H9 (cell line): ENCODE measurements at regions not wholly inside any gene's neighbourhood (a gene's known extent, or its start where the extent isn't known, plus 50 kb on each side); places are given as distances from the start of the nearest gene placed in this dataset.
A peak's percentile ranks its signal among the peaks of the same experiment; 100 is the strongest.

Experiments used
- DNase-seq: peaks from one replicate; pipeline ENCODE4 v3.0.0-alpha.2; 2017
- H2AFZ ChIP-seq: one replicate; pipeline ENCODE4 v1.6.1; 2013; ENCODE audit warnings: mild to moderate bottlenecking, low read length, control low read depth, moderate library complexity
- H2AK5ac ChIP-seq: 2 replicates; pipeline ENCODE4 v1.6.1; 2013; ENCODE audit warnings: low read length, control low read depth, mixed read lengths; ENCODE audit not compliant: insufficient read length
- H2BK120ac ChIP-seq: one replicate; pipeline ENCODE4 v1.6.1; 2013; ENCODE audit warnings: low read depth, mild to moderate bottlenecking, low read length, control low read depth, inconsistent platforms; ENCODE audit not compliant: poor library complexity, severe bottlenecking
- H2BK12ac ChIP-seq: 2 replicates; pipeline ENCODE4 v1.6.1; 2013; ENCODE audit warnings: low read length, control low read depth, mixed read lengths, low read depth; ENCODE audit not compliant: insufficient read length
- H2BK15ac ChIP-seq: 2 replicates; pipeline ENCODE4 v1.6.1; 2013; ENCODE audit warnings: low read depth, low read length, control low read depth
- H2BK20ac ChIP-seq: one replicate; pipeline ENCODE4 v1.6.1; 2013; ENCODE audit warnings: low read depth, mild to moderate bottlenecking, low read length, control low read depth, inconsistent platforms; ENCODE audit not compliant: poor library complexity, severe bottlenecking
- H2BK5ac ChIP-seq: 2 replicates; pipeline ENCODE4 v1.6.1; 2013; ENCODE audit warnings: low read length, control low read depth, mixed read lengths; ENCODE audit not compliant: insufficient read length
- H3K14ac ChIP-seq: 2 replicates; pipeline ENCODE4 v1.6.1; 2013; ENCODE audit warnings: low read length, control low read depth; ENCODE audit not compliant: insufficient read depth
- H3K18ac ChIP-seq: 2 replicates; pipeline ENCODE4 v1.6.1; 2013; ENCODE audit warnings: low read depth, mild to moderate bottlenecking, mixed read lengths, low read length, control low read depth; ENCODE audit not compliant: insufficient read length
- H3K23ac ChIP-seq: 2 replicates; pipeline ENCODE4 v1.6.1; 2013; ENCODE audit warnings: low read length, control low read depth, mixed read lengths, low read depth; ENCODE audit not compliant: insufficient read length
- H3K23me2 ChIP-seq: 2 replicates; pipeline ENCODE4 v1.6.1; 2013; ENCODE audit warnings: low read depth, mild to moderate bottlenecking, mixed read lengths, low read length, control low read depth; ENCODE audit not compliant: insufficient read length, poor library complexity, severe bottlenecking
- H3K27ac ChIP-seq: 2 replicates; pipeline ENCODE4 v1.5.1; 2013; ENCODE audit warnings: low read length, control low read depth, mixed read lengths, low read depth; ENCODE audit not compliant: insufficient read length
- H3K27me3 ChIP-seq: 2 replicates; pipeline ENCODE4 v1.6.1; 2013; ENCODE audit warnings: low read length, control low read depth, inconsistent platforms; ENCODE audit not compliant: insufficient read depth
- H3K4ac ChIP-seq: 2 replicates; pipeline ENCODE4 v1.6.1; 2013; ENCODE audit warnings: low read depth, mild to moderate bottlenecking, control low read depth, inconsistent platforms, low read length, moderate library complexity
- H3K4me1 ChIP-seq: 2 replicates; pipeline ENCODE4 v1.6.1; 2013; ENCODE audit warnings: low read length, control low read depth, inconsistent platforms; ENCODE audit not compliant: insufficient read depth
- H3K4me2 ChIP-seq: 2 replicates; pipeline ENCODE4 v1.6.1; 2013; ENCODE audit warnings: low read length, control low read depth, mixed read lengths; ENCODE audit not compliant: insufficient read length, insufficient read depth
- H3K56ac ChIP-seq: 2 replicates; pipeline ENCODE4 v1.6.1; 2013; ENCODE audit warnings: low read depth, mild to moderate bottlenecking, mixed read lengths, low read length, control low read depth; ENCODE audit not compliant: insufficient read length
- H3K79me1 ChIP-seq: 2 replicates; pipeline ENCODE4 v1.6.1; 2013; ENCODE audit warnings: low read depth, mild to moderate bottlenecking, moderate library complexity, low read length, control low read depth, inconsistent platforms; ENCODE audit not compliant: insufficient read depth, poor library complexity, severe bottlenecking
- H3K79me2 ChIP-seq: 2 replicates; pipeline ENCODE4 v1.6.1; 2013; ENCODE audit warnings: low read length, control low read depth, inconsistent platforms; ENCODE audit not compliant: insufficient read depth
- H3K9ac ChIP-seq: 2 replicates; pipeline ENCODE4 v1.6.1; 2013; ENCODE audit warnings: low read length, control low read depth, mixed read lengths; ENCODE audit not compliant: insufficient read length; ENCODE audit errors: extremely low read depth
- H3K9me3 ChIP-seq: one replicate; pipeline ENCODE4 v1.6.1; 2013; ENCODE audit warnings: low read depth, low read length, inconsistent platforms; ENCODE audit not compliant: control insufficient read depth
- H3T11ph ChIP-seq: one replicate; pipeline ENCODE4 v1.6.1; 2013; ENCODE audit warnings: mild to moderate bottlenecking, low read length, control low read depth, inconsistent platforms
- H4K20me1 ChIP-seq: one replicate; pipeline ENCODE4 v1.6.1; 2013; ENCODE audit not compliant: control insufficient read depth, insufficient read length, insufficient read depth
- H4K5ac ChIP-seq: 2 replicates; pipeline ENCODE4 v1.6.1; 2013; ENCODE audit warnings: low read depth, mild to moderate bottlenecking, mixed read lengths, low read length, control low read depth; ENCODE audit not compliant: insufficient read length
- H4K8ac ChIP-seq: replicated peaks from 2 replicates; pipeline ENCODE4 v1.6.1; 2013; ENCODE audit warnings: low read length, control low read depth, mixed read lengths, low read depth; ENCODE audit not compliant: insufficient read length
- H4K91ac ChIP-seq: 2 replicates; pipeline ENCODE4 v1.6.1; 2013; ENCODE audit warnings: low read depth, mild to moderate bottlenecking, moderate library complexity, mixed read lengths, low read length, control low read depth; ENCODE audit not compliant: insufficient read length
- H3K27ac Mint-ChIP-seq, 3 experiments: 2 replicates in 2 of 3; 3 replicates in 1 of 3; pipeline ENCODE4 v1.8.0; 2020 to 2021; ENCODE audit warnings: mixed read lengths in 3 of 3, mild to moderate bottlenecking in 1 of 3, moderate library complexity in 1 of 3
- H3K27me3 Mint-ChIP-seq: 2 replicates; pipeline ENCODE4 v1.8.0; 2021; ENCODE audit warnings: low read depth, mild to moderate bottlenecking, moderate library complexity, mixed read lengths
- H3K36me3 Mint-ChIP-seq, 3 experiments: 2 replicates in 2 of 3; 3 replicates in 1 of 3; pipeline ENCODE4 v1.8.0; 2020 to 2021; ENCODE audit warnings: low read depth in 3 of 3, mixed read lengths in 3 of 3; ENCODE audit not compliant: insufficient read depth in 1 of 3
- H3K4me1 Mint-ChIP-seq, 2 experiments: 2 replicates each; pipeline ENCODE4 v1.8.0; 2020; ENCODE audit warnings: mixed read lengths in 2 of 2
- H3K4me3 Mint-ChIP-seq, 2 experiments: 2 replicates in 1 of 2; 3 replicates in 1 of 2; pipeline ENCODE4 v1.8.0; 2020 to 2021; ENCODE audit warnings: mild to moderate bottlenecking in 2 of 2, mixed read lengths in 2 of 2, moderate library complexity in 1 of 2
- H3K9me3 Mint-ChIP-seq, 2 experiments: 2 replicates in 1 of 2; 3 replicates in 1 of 2; pipeline ENCODE4 v1.8.0; 2020; ENCODE audit warnings: mild to moderate bottlenecking in 2 of 2, mixed read lengths in 2 of 2, moderate library complexity in 1 of 2
- WGBS: extraction: QIAGEN DNeasy Blood & Tissue Kit; methylation state at CpG from one replicate; pipeline ENCODE4 v1.1.7; 2013; ENCODE audit warnings: missing lambda C conversion rate, low lambda C conversion rate, mixed read lengths; ENCODE audit not compliant: insufficient read length; ENCODE audit errors: extremely low coverage; 5-methylcytosine and 5-hydroxymethylcytosine counted together
- TF ChIP-seq, protein P1 (sequence below): fragments of 200-600 bp; sonication (generic); conservative IDR thresholded peaks from 3 replicates; pipeline ENCODE4 v1.8.0; 2021; ENCODE audit warnings: antibody characterized with exemption, mild to moderate bottlenecking

DNA sequence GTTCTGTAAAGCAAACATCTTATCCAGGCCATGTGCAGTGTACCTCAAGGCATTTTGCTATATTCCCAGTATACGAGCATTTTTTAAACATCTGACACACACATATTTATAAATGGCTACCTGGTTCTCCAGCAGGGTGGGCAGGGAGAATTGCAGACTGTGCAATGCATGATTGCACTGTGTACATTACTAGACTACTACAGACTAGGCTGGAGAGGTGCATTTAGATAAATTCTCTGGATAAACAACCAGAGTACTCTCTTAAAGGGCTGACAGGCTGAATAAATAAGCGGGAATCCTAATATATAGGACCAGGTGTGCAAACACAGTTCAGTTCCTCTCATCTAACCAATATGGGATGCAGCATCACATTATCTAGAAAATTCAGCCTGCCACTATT lies 428.3 kb upstream of the ARID1B start:
- Mint-ChIP-seq H3K36me3 (no peaks in the 10 kb centered on the region), H3K9me3 (no peaks in the 10 kb centered on the region), H3K4me1 (no peaks in the 10 kb centered on the region), H3K4me3 (no peak overlapping the region), H3K27ac (0 out of 7 replicates have a peak overlapping the region, but pooled peaks of 1 of the 3 experiments have one; percentile 17), H3K27me3 (no peaks in the 10 kb centered on the region)
- no peak overlapping the region for H2BK12ac ChIP-seq
- H3K4me2 ChIP-seq, result no peak overlapping the region
- no CpG with 5 or more reads among the region's 2 CpGs for WGBS
- no peaks in the 10 kb centered on the region for H4K20me1 ChIP-seq
- H3K9ac ChIP-seq, result no peak overlapping the region
- no peaks in the 10 kb centered on the region for H3K79me1 ChIP-seq
- H3K4ac ChIP-seq, result no peak overlapping the region
- H4K8ac ChIP-seq, result no peak overlapping the region
- no peak overlapping the region for H4K5ac ChIP-seq
- H3K27me3 ChIP-seq, result no peaks in the 10 kb centered on the region
- H2BK20ac ChIP-seq, result no peak overlapping the region
- H3T11ph ChIP-seq, result no peak overlapping the region
- no peak overlapping the region for H3K56ac ChIP-seq
- no peaks in the 10 kb centered on the region for H3K4me1 ChIP-seq
- no peak overlapping the region for H2BK5ac ChIP-seq
- H3K79me2 ChIP-seq, result no peaks in the 10 kb centered on the region
- H3K18ac ChIP-seq, result no peak overlapping the region
- H3K27ac ChIP-seq, result no peak overlapping the region
- H2BK15ac ChIP-seq, result no peak overlapping the region
- TF ChIP-seq, protein P1, sequence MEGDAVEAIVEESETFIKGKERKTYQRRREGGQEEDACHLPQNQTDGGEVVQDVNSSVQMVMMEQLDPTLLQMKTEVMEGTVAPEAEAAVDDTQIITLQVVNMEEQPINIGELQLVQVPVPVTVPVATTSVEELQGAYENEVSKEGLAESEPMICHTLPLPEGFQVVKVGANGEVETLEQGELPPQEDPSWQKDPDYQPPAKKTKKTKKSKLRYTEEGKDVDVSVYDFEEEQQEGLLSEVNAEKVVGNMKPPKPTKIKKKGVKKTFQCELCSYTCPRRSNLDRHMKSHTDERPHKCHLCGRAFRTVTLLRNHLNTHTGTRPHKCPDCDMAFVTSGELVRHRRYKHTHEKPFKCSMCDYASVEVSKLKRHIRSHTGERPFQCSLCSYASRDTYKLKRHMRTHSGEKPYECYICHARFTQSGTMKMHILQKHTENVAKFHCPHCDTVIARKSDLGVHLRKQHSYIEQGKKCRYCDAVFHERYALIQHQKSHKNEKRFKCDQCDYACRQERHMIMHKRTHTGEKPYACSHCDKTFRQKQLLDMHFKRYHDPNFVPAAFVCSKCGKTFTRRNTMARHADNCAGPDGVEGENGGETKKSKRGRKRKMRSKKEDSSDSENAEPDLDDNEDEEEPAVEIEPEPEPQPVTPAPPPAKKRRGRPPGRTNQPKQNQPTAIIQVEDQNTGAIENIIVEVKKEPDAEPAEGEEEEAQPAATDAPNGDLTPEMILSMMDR, result no peak
- DNase-seq, result no peak
- no peak overlapping the region for H2BK120ac ChIP-seq
- no peaks in the 10 kb centered on the region for H3K23me2 ChIP-seq
- H3K9me3 ChIP-seq, result no peaks in the 10 kb centered on the region
- H2AK5ac ChIP-seq, result no peak overlapping the region
- H2AFZ ChIP-seq, result no peak overlapping the region
- H4K91ac ChIP-seq, result no peak overlapping the region
- no peak overlapping the region for H3K23ac ChIP-seq
- no peak overlapping the region for H3K14ac ChIP-seq
